Caco-2 (cell line): ENCODE measurements at regions not wholly inside any gene's neighbourhood (a gene's known extent, or its start where the extent isn't known, plus 50 kb on each side); places are given as distances from the start of the nearest gene placed in this dataset.

ENCODE experiments used
- BruUV-seq: library from RNA; stranded (reverse); fragments of 400-500 nt; replicated peaks from 2 replicates; lab custom pipeline; 2021; lab: Mats Ljungman, UMichigan
- CTCF ChIA-PET: fragments of 300-600 bp; sonication (Branson Sonifier 250); formaldehyde crosslinking; loops from one replicate; lab custom pipeline; 2022; ENCODE audit warnings: antibody characterized with exemption; lab: Charles Lee
- POLR2A ChIA-PET: fragments of 300-600 bp; sonication (Branson Sonifier 250); formaldehyde crosslinking; loops from one replicate; lab custom pipeline; 2022; ENCODE audit warnings: antibody characterized with exemption; lab: Charles Lee
- DNase-seq, 2 experiments: peaks; one replicate each; pipeline versions ENCODE4 v3.0.0 to v3.0.0-alpha.2; 2020 to 2022
- H3K27me3 ChIP-seq: replicated peaks from 2 replicates; pipeline ENCODE4 v1.6.0; 2011; ENCODE audit warnings: low read length; ENCODE audit not compliant: control insufficient read depth, insufficient read depth
- H3K36me3 ChIP-seq: 2 replicates; pipeline ENCODE4 v1.5.1; 2011; ENCODE audit warnings: low read length; ENCODE audit not compliant: control insufficient read depth, insufficient read depth
- H3K4me1 ChIP-seq: fragments of 250-450 bp; sonication (Bioruptor Pico); 2 replicates; pipeline ENCODE4 v1.5.1; 2020; ENCODE audit warnings: mild to moderate bottlenecking
- H3K4me3 ChIP-seq: 2 replicates; pipeline ENCODE4 v1.5.1; 2011; ENCODE audit warnings: low read depth, mild to moderate bottlenecking, control low read depth, low read length
- H3K9me3 ChIP-seq: fragments of 250-450 bp; sonication (Bioruptor Pico); 2 replicates; pipeline ENCODE4 v1.5.1; 2020; ENCODE audit warnings: mild to moderate bottlenecking, moderate library complexity
- H3K27ac Mint-ChIP-seq: one replicate; pipeline ENCODE4 v1.8.0; 2022; ENCODE audit warnings: mixed read lengths; ENCODE audit not compliant: unreplicated experiment
- H3K27me3 Mint-ChIP-seq: one replicate; pipeline ENCODE4 v1.8.0; 2022; ENCODE audit warnings: mixed read lengths; ENCODE audit not compliant: insufficient read depth, unreplicated experiment
- H3K36me3 Mint-ChIP-seq: one replicate; pipeline ENCODE4 v1.8.0; 2022; ENCODE audit warnings: mild to moderate bottlenecking, mixed read lengths; ENCODE audit not compliant: insufficient read depth, unreplicated experiment
- H3K4me1 Mint-ChIP-seq: one replicate; pipeline ENCODE4 v1.8.0; 2022; ENCODE audit warnings: low read depth, mixed read lengths; ENCODE audit not compliant: unreplicated experiment
- H3K4me3 Mint-ChIP-seq: one replicate; pipeline ENCODE4 v1.8.0; 2022; ENCODE audit warnings: mild to moderate bottlenecking, moderate library complexity, mixed read lengths; ENCODE audit not compliant: unreplicated experiment
- H3K9me3 Mint-ChIP-seq: one replicate; pipeline ENCODE4 v1.8.0; 2022; ENCODE audit warnings: mixed read lengths; ENCODE audit not compliant: unreplicated experiment
- CTCF ChIP-seq, 2 experiments: fragments of 200-600 bp in 1 of 2; IDR thresholded peaks; 1 replicate in 1 of 2; 2 replicates in 1 of 2; pipeline versions ENCODE4 v1.5.1 to v1.8.0; 2011 to 2022; ENCODE audit warnings: antibody characterized with exemption in 1 of 2, control low read depth in 1 of 2, inconsistent platforms in 1 of 2, low read depth in 1 of 2, low read length in 1 of 2, mild to moderate bottlenecking in 1 of 2, moderate library complexity in 1 of 2; ENCODE audit not compliant: insufficient read depth in 1 of 2, severe bottlenecking in 1 of 2, unreplicated experiment in 1 of 2
- intact Hi-C: fragments of 100-400 bp; cut with micrococcal nuclease; formaldehyde crosslinking; loops from one replicate; pipeline ENCODE4 v1.10.0; 2022; ENCODE audit not compliant: unreplicated experiment

DNA sequence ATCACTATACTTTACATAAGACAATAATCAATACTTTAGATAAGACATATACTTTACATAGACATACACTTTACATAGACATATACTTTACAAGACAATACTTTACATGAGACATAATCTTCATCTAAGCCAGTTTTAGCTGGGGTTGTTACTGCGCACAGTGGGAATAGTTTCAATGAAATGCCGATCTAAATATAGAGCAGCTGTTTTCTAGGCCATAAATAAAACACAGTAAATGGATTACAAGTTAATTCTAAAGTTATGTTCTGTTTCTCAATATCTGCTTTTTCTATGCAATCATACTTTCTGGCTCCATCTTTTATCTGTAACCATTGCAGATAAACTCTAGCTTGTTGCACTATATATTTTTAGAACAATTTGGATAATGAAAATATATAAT is 1470.6 kb upstream of the PABPC4L start:
- H3K9me3 ChIP-seq, result no peaks in the 10 kb centered on the region
- Mint-ChIP-seq H3K9me3 (no peaks in the 10 kb centered on the region), H3K36me3 (no peaks in the 10 kb centered on the region), H3K4me1 (no peaks in the 10 kb centered on the region), H3K27ac (no peak overlapping the region), H3K27me3 (no peaks in the 10 kb centered on the region), H3K4me3 (no peak overlapping the region)
- BruUV-seq, result no TSS peak
- CTCF ChIA-PET, result no interaction called here
- H3K4me3 ChIP-seq, result no peak overlapping the region
- intact Hi-C loops, result no loop called here
- TF ChIP-seq CTCF (IDR thresholded peaks at IDR 0.05; ENCODE audit: insufficient read depth in 1 of 2, low read depth in 1 of 2, low read length in 1 of 2, severe bottlenecking in 1 of 2, unreplicated experiment in 1 of 2), result no peak
- H3K4me1 ChIP-seq, result no peaks in the 10 kb centered on the region
- H3K27me3 ChIP-seq, result no peaks in the 10 kb centered on the region
- POLR2A ChIA-PET, result no interaction called here
- H3K36me3 ChIP-seq, result no peaks in the 10 kb centered on the region
- DNase-seq, result no peak

GRCh38 chr4:135670548-135670947 is 1469.0 kb upstream of the PABPC4L start:
- no peaks in the 10 kb centered on the region for H3K27me3 ChIP-seq
- no peaks in the 10 kb centered on the region for H3K4me1 Mint-ChIP-seq
- no peak for TF ChIP-seq CTCF (IDR thresholded peaks at IDR 0.05; ENCODE audit: insufficient read depth in 1 of 2, low read depth in 1 of 2, low read length in 1 of 2, severe bottlenecking in 1 of 2, unreplicated experiment in 1 of 2)
- no peak overlapping the region for H3K27ac Mint-ChIP-seq
- intact Hi-C loops, result no loop called here
- no peak overlapping the region for H3K4me3 Mint-ChIP-seq
- ChIA-PET POLR2A (no interaction called here), CTCF (no interaction called here)
- no peaks in the 10 kb centered on the region for H3K9me3 ChIP-seq
- no peaks in the 10 kb centered on the region for H3K36me3 Mint-ChIP-seq
- H3K9me3 Mint-ChIP-seq, result no peaks in the 10 kb centered on the region
- no TSS peak for BruUV-seq
- no peak overlapping the region for H3K4me3 ChIP-seq
- DNase-seq, result no peak
- H3K4me1 ChIP-seq, result no peaks in the 10 kb centered on the region
- no peaks in the 10 kb centered on the region for H3K36me3 ChIP-seq
- no peaks in the 10 kb centered on the region for H3K27me3 Mint-ChIP-seq
